Erythroblast (primary cell): ENCODE measurements at regions not wholly inside any gene's neighbourhood (a gene's known extent, or its start where the extent isn't known, plus 50 kb on each side); places are given as distances from the start of the nearest gene placed in this dataset.
"Not testable (repeated sequence)": the region's sequence is repeated elsewhere in the genome, so short reads cannot be mapped to it uniquely, and the experiment has no call there.

Source experiments
- GATA1 ChIP-seq: IDR thresholded peaks from 2 replicates; pipeline ENCODE4 v1.6.1; 2011; ENCODE audit warnings: low read depth, mild to moderate bottlenecking, control low read depth, low read length, moderate library complexity
- POLR2A ChIP-seq: IDR thresholded peaks from 2 replicates; pipeline ENCODE4 v1.6.1; 2011; ENCODE audit warnings: mild to moderate bottlenecking, low read length

GRCh38 chr2:16379901-16380300, 285.7 kb downstream of the CYRIA start:
- not testable (repeated sequence) for TF ChIP-seq POLR2A, GATA1
